ENCODE measurements at regions not wholly inside any gene's neighbourhood (a gene's known extent, or its start where the extent isn't known, plus 50 kb on each side); places are given as distances from the start of the nearest gene placed in this dataset.

DNA sequence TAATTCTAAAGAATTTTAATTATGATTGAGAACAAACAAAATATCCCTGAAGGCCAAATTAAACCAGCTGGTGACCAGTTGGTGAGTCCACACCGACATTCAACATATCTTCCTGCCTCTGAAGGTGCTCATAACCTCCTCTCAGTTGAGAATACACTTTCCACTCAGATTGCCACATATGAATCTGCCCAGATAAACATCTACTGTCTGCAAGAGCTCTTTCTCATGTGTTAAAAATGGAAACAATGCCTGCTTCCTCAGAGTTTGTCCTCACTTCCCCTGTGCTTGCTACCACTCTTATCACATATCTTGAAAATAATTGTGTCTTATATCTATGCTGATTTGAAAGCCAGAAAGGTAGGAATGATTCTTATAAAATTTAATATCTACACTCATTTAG is 177.7 kb upstream of the GULP1 start:
- TF ChIP-seq EP300 (IDR thresholded peaks at IDR 0.05) (no peak), POLR2A (IDR thresholded peaks at IDR 0.05) (no peak), POLR2AphosphoS5 (IDR thresholded peaks at IDR 0.05) (no peak)
- TF ChIP-seq, protein P1, sequence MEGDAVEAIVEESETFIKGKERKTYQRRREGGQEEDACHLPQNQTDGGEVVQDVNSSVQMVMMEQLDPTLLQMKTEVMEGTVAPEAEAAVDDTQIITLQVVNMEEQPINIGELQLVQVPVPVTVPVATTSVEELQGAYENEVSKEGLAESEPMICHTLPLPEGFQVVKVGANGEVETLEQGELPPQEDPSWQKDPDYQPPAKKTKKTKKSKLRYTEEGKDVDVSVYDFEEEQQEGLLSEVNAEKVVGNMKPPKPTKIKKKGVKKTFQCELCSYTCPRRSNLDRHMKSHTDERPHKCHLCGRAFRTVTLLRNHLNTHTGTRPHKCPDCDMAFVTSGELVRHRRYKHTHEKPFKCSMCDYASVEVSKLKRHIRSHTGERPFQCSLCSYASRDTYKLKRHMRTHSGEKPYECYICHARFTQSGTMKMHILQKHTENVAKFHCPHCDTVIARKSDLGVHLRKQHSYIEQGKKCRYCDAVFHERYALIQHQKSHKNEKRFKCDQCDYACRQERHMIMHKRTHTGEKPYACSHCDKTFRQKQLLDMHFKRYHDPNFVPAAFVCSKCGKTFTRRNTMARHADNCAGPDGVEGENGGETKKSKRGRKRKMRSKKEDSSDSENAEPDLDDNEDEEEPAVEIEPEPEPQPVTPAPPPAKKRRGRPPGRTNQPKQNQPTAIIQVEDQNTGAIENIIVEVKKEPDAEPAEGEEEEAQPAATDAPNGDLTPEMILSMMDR (IDR thresholded peaks at IDR 0.05), result no peak

All from stomach (tissue), 4 donors.